IPS-20b (cell line): ENCODE measurements at regions not wholly inside any gene's neighbourhood (a gene's known extent, or its start where the extent isn't known, plus 50 kb on each side); places are given as distances from the start of the nearest gene placed in this dataset.
"Not testable (repeated sequence)": the region's sequence is repeated elsewhere in the genome, so short reads cannot be mapped to it uniquely, and the experiment has no call there.

Source experiments
- H3K27ac ChIP-seq: one replicate; pipeline ENCODE4 v1.5.1; 2013; ENCODE audit warnings: low read length
- H3K27me3 ChIP-seq: 2 replicates; pipeline ENCODE4 v1.6.1; 2013; ENCODE audit warnings: mild to moderate bottlenecking, low read length, inconsistent platforms; ENCODE audit not compliant: insufficient read depth
- H3K36me3 ChIP-seq: 2 replicates; pipeline ENCODE4 v1.6.1; 2013; ENCODE audit warnings: low read depth, mild to moderate bottlenecking, inconsistent platforms, low read length, moderate library complexity; ENCODE audit not compliant: insufficient read depth
- H3K4me1 ChIP-seq: 2 replicates; pipeline ENCODE4 v1.6.1; 2013; ENCODE audit warnings: mild to moderate bottlenecking, control low read depth, inconsistent platforms, low read length, moderate library complexity; ENCODE audit not compliant: insufficient read depth
- H3K4me3 ChIP-seq: 2 replicates; pipeline ENCODE4 v1.5.1; 2013; ENCODE audit warnings: mild to moderate bottlenecking, low read length, inconsistent platforms
- H3K9ac ChIP-seq: 2 replicates; pipeline ENCODE4 v1.6.1; 2013; ENCODE audit warnings: low read depth, mild to moderate bottlenecking, inconsistent platforms, low read length, moderate library complexity
- H3K9me3 ChIP-seq: 2 replicates; pipeline ENCODE4 v1.6.1; 2013; ENCODE audit warnings: mild to moderate bottlenecking, low read depth, low read length, inconsistent platforms; ENCODE audit not compliant: insufficient read depth

GRCh38 chr5:63097286-63097685, 518.7 kb downstream of the LRRC70 start:
- Histone ChIP-seq H3K9me3 (no peaks in the 10 kb centered on the region), H3K36me3 (no peaks in the 10 kb centered on the region), H3K27me3 (no peaks in the 10 kb centered on the region), H3K4me3 (no peak overlapping the region), H3K9ac (no peak overlapping the region), H3K4me1 (no peaks in the 10 kb centered on the region), H3K27ac (no peak overlapping the region)

DNA sequence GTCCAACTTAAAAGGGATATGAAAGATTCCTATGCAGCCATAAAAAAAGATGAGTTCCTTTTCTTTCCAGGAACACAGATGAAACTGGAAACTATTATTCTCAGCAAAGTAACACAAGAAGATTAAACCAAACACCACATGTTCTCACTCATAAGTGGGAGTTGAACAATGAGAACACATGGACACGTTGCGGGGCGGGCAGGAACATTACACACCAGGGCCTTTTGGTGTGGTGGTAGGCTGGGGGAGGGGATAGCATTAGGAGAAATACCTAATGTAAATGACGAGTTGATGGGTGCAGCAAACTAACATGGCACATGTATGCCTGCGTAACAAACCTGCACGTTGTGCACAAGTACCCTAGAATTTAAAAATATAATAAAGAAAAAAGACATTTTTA, 516.1 kb downstream of the LRRC70 start:
- H3K4me3 ChIP-seq = no peak overlapping the region
- H3K4me1 ChIP-seq = no peaks in the 10 kb centered on the region
- no peaks in the 10 kb centered on the region for H3K36me3 ChIP-seq
- no peaks in the 10 kb centered on the region for H3K27me3 ChIP-seq
- no peak overlapping the region for H3K9ac ChIP-seq
- no peak overlapping the region for H3K27ac ChIP-seq
- H3K9me3 ChIP-seq = no peaks in the 10 kb centered on the region

DNA sequence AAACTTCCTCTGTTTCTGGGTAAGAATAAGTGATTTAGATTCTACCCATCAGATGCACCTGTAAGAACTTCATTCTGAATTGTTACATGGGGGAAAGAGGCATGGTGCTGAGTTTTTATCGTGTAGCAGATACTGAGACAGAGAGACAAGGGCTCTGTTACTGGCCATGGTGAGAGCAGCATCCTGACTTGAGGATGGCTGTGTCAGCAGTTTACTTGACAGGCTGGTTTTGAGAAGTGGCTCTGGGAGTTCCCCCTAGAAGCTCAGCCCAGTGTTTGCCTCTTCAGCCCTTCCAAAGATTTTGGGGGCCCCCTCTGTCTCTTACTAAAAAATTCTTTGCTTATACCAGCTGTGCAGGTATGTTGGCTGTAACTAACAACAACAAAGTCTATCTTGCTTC, 510.5 kb downstream of the LRRC70 start:
- Histone ChIP-seq H3K27me3 (no peaks in the 10 kb centered on the region), H3K4me1 (no peaks in the 10 kb centered on the region), H3K27ac (no peak overlapping the region), H3K9ac (no peak overlapping the region), H3K36me3 (no peaks in the 10 kb centered on the region), H3K4me3 (no peak overlapping the region), H3K9me3 (no peaks in the 10 kb centered on the region; the same call in 1 of the 2 replicates)

DNA sequence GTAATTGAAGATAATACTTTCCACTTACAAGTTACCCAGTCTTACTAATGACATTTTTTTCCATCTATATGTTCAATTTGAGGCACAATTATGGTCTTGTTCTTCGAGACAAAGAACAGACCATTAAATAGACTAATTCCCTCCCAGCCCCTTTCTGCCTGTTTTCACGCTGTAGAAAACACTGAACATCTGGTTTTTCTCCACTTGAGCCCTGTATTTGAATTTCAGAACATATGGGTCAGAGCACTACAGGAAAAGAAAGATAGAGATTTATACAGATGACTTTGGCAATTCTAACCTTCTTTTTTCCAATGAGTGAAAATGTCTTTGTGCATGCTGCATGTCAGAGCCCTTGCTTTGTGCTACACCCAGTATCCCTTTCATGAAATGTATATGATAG, 506.9 kb downstream of the LRRC70 start:
- no peaks in the 10 kb centered on the region for H3K4me1 ChIP-seq
- no peak overlapping the region for H3K4me3 ChIP-seq
- H3K27ac ChIP-seq = no peak overlapping the region
- no peak overlapping the region for H3K9ac ChIP-seq
- no peaks in the 10 kb centered on the region for H3K27me3 ChIP-seq
- H3K36me3 ChIP-seq = no peaks in the 10 kb centered on the region
- no peaks in the 10 kb centered on the region; the same call in 1 of the 2 replicates for H3K9me3 ChIP-seq

- not testable (repeated sequence) for H3K27me3 ChIP-seq, H3K27ac ChIP-seq, H3K4me1 ChIP-seq, H3K36me3 ChIP-seq, H3K4me3 ChIP-seq, H3K9me3 ChIP-seq, H3K9ac ChIP-seq
Measured at GRCh38 chr5:63083689-63084088, 505.1 kb downstream of the LRRC70 start.

DNA sequence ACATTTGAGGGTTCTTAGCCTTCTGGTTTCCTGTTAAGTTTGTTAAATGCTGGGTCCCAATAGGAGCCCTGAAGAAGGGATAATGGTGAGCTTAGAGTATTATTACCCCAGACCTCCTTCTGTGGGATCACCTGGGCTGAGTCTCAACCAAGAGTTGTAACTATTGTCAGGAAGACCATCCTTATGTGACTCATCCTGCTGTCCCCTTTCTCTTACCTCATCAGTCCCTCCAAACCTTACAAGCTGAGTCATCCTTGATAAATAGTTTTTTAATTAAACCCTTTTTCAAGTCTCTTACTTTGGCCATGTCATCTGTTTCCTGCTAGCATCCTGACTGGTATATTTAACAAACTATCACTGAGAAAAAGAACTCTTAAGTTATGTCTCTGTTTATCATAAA, 502.8 kb downstream of the LRRC70 start:
- no peak overlapping the region for H3K27ac ChIP-seq

DNA sequence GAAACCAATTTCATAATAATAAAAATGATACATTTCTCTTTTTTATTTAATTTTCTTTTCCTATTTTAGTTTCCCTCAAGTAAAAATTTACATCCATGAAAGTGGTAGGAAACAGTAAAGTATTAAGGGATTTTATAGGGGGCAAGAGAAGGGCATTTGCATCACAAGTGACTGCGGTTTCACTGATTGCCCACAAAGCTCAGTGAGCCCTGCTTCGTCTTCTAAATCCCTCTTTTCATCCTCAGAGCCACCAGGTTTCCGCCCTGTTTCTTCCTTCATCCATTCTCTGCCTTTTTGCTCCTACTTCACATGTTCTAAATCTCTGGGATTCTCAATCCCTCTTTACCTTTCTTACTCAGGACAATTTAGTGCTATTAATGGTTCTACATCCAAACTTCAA, 491.4 kb downstream of the LRRC70 start:
- H3K36me3 ChIP-seq = no peaks in the 10 kb centered on the region
- H3K4me3 ChIP-seq = no peak overlapping the region
- H3K9ac ChIP-seq = no peak overlapping the region
- H3K27me3 ChIP-seq = no peaks in the 10 kb centered on the region
- H3K4me1 ChIP-seq = no peaks in the 10 kb centered on the region; the same call in 1 of the 2 replicates
- H3K27ac ChIP-seq = no peak overlapping the region
- H3K9me3 ChIP-seq = no peaks in the 10 kb centered on the region

More for the DNA sequence above, 502.8 kb downstream of the LRRC70 start:
- Histone ChIP-seq H3K27me3 (no peaks in the 10 kb centered on the region), H3K4me3 (no peak overlapping the region), H3K9ac (no peak overlapping the region), H3K36me3 (no peaks in the 10 kb centered on the region), H3K4me1 (no peaks in the 10 kb centered on the region), H3K9me3 (no peaks in the 10 kb centered on the region; the same call in 1 of the 2 replicates)

DNA sequence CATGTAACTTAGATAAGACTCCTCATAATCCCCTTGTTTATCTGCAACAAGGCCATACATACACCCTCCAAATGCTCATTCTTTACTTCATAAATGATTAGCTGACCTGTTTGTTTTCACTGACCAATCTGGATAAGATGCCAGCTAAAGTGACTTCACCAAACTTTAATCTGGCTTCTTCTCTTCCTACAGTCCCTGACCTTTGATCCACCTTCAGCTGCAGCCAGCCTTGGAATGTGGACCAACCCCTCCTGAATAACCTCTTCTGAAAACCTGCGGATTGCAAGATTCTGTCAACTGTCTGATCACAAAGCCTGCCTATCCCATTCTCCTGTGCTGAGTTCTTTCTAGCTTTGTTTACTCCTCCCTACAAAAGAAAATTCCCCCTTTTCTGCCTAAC, 476.8 kb downstream of the LRRC70 start:
- no peak overlapping the region for H3K9ac ChIP-seq
- no peaks in the 10 kb centered on the region for H3K9me3 ChIP-seq
- H3K36me3 ChIP-seq = no peaks in the 10 kb centered on the region
- H3K4me1 ChIP-seq = peaks cover 9% of the 10 kb centered on the region; the same call in 1 of the 2 replicates
- H3K27ac ChIP-seq = no peak overlapping the region
- H3K27me3 ChIP-seq = no peaks in the 10 kb centered on the region
- H3K4me3 ChIP-seq = no peak overlapping the region; the same call in 1 of the 2 replicates

DNA sequence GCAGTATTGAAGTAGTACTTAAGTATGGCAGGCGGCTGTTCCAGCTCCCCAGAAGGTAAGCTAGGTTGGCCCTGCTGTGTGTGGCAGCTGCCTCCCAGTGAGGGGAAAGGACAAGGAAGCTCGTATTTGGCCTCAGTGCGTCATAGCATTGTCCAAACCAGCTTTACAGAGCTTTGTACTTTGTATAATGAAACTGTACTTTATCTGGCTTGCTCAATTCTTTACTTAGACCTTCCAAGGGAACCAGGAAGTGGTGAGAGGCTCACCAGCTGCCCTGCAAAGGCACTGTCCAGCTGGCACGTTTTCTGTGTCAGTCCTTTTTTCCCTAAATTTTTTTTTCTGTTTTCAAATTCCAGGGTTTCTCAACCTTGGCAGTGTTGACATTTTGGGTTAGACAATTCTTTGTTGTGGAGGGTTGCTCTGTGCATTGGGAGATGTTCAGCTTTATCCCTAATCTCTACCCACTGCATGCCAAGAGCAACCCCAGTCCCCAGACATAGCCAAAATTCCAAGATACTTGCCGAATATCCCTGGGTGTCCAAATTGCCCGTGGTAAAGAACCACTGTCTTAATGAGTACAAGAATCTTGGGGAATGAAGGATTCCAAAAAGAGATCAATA, 474.5 kb downstream of the LRRC70 start:
- H3K4me3 ChIP-seq = no peak overlapping the region
- no peak overlapping the region for H3K27ac ChIP-seq

GRCh38 chr5:63050916-63051315, 472.3 kb downstream of the LRRC70 start:
- Histone ChIP-seq H3K9me3 (no peaks in the 10 kb centered on the region), H3K4me3 (no peak overlapping the region), H3K9ac (no peak overlapping the region), H3K27ac (no peak overlapping the region), H3K36me3 (no peaks in the 10 kb centered on the region), H3K27me3 (no peaks in the 10 kb centered on the region), H3K4me1 (peaks cover 7% of the 10 kb centered on the region; the same call in 1 of the 2 replicates)

More for the DNA sequence above, 474.5 kb downstream of the LRRC70 start:
- H3K36me3 ChIP-seq = no peaks in the 10 kb centered on the region
- no peaks in the 10 kb centered on the region for H3K27me3 ChIP-seq
- peaks cover 9% of the 10 kb centered on the region; the same call in 1 of the 2 replicates for H3K4me1 ChIP-seq
- H3K9ac ChIP-seq = no peak overlapping the region
- no peaks in the 10 kb centered on the region for H3K9me3 ChIP-seq

DNA sequence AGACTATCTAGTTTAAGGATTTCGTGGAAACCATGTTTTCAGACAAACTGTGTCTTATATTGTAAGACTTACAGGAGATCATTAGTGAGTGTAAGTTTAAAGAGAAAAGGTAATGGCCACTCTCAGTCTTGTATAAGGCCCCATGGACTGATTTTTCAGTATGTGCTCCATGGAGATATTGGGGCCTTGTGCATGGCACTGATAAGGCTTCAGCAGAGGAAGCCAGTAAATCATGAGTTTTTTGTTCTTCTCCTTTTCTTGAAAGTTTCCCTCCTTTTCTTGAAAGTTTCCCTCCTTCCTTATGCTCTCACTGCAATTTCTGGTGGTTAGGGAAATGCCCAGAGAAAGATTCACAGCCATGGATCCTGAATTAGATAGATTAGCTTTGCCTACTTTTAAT, 471.3 kb downstream of the LRRC70 start:
- no peaks in the 10 kb centered on the region for H3K36me3 ChIP-seq
- no peaks in the 10 kb centered on the region for H3K4me1 ChIP-seq
- H3K27ac ChIP-seq = no peak overlapping the region
- H3K9ac ChIP-seq = no peak overlapping the region
- H3K9me3 ChIP-seq = no peaks in the 10 kb centered on the region
- no peaks in the 10 kb centered on the region for H3K27me3 ChIP-seq
- no peak overlapping the region for H3K4me3 ChIP-seq

DNA sequence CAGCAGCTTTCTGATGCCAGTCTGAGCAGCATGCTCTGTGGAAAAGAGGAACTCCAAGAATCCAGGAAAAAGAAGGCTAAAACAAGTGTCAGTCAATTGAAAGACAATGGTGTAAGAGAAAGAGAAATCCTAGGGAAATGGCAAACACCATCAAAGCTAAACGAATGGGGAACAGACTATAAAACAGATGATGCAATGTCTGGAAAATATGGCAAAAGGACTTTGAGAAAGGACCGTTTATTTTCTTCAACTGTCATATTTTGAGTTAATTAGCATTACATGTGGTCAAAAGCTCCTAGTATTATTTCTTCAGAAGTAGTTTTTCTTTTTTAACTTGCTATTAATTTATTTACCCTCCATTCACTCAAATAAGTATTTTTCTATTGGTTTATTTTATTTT, 465.2 kb downstream of the LRRC70 start:
- Histone ChIP-seq H3K36me3 (no peaks in the 10 kb centered on the region), H3K4me1 (no peaks in the 10 kb centered on the region), H3K9ac (no peak overlapping the region), H3K27me3 (no peaks in the 10 kb centered on the region), H3K27ac (no peak overlapping the region), H3K9me3 (no peaks in the 10 kb centered on the region), H3K4me3 (no peak overlapping the region)
